Stomach (tissue), 4 donors: ENCODE measurements at regions not wholly inside any gene's neighbourhood (a gene's known extent, or its start where the extent isn't known, plus 50 kb on each side); places are given as distances from the start of the nearest gene placed in this dataset.

Experiments
- CTCF ChIP-seq, 7 experiments: fragments of 450-650 bp in 4 of 7; fragments of 200-600 bp in 3 of 7; sonication (generic) in 3 of 7; IDR thresholded peaks; one replicate each; pipeline ENCODE4 v1.5.1; 2016 to 2019; ENCODE audit warnings: antibody characterized with exemption in 7 of 7, control low read depth in 2 of 7, mild to moderate bottlenecking in 1 of 7
- EP300 ChIP-seq: sonication (generic); formaldehyde crosslinking; IDR thresholded peaks from one replicate; pipeline ENCODE4 v1.6.1; 2017; ENCODE audit warnings: antibody characterized with exemption
- POLR2AphosphoS5 ChIP-seq, 3 donors: sonication (generic); formaldehyde crosslinking; IDR thresholded peaks; one replicate each; pipeline ENCODE4 v1.6.1; 2016; ENCODE audit warnings: antibody characterized with exemption in 3 of 3

DNA sequence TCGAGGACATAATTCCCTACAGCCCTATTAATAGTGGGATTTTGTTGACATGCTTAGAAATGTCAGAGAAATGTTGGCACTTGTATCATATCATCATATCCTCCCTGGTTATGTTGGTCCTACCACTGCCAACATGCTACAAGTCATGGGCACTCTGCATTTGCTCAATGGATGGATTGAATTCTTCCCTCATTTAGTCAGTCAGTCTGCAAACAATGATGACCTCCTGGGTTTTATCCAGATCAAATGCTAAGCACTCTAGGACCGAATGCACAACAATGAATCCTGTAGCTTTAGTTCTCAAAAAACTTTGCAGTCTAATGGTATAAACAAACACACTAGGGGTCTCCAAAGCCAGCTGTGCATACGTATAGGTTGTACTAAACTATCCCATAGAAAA is 357.2 kb upstream of the DPYD start:
- TF ChIP-seq EP300: no peak
- no peak for TF ChIP-seq POLR2AphosphoS5 (IDR thresholded peaks at IDR 0.05)
- TF ChIP-seq CTCF (IDR thresholded peaks at IDR 0.05): no peak
